ENCODE measurements at regions not wholly inside any gene's neighbourhood (a gene's known extent, or its start where the extent isn't known, plus 50 kb on each side); places are given as distances from the start of the nearest gene placed in this dataset.

DNA sequence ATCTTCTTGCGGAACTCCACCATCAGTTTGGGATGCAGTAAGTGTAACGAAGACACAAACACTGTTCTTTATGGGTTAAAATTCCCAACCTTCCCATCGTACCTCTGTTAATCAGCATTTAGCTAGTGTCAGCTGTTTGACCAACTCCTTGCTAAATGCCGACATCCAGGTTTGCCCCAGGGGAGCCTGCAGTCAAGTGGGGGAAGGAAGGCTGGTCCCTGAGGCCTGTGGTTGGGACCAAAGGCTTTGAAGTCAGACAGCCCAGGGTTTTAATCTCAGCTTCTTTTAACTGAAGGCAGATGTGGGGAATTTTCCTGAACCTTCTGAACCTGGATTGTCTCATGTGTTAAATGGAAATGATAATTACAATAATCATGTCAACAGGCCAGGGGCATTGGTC, 443.7 kb downstream of the GLRX3 start:
- no peak overlapping the region for H3K23ac ChIP-seq (ENCODE audit: low read depth, low read length)
- H2BK120ac ChIP-seq (ENCODE audit: low read depth, low read length), result no peak overlapping the region
- H3K4me1 ChIP-seq (ENCODE audit: control insufficient read depth, insufficient read depth, low read length), result no peaks in the 10 kb centered on the region
- H3K9ac ChIP-seq (ENCODE audit: low read depth, low read length), result no peak overlapping the region
- CTCF ChIA-PET, result no interaction called here
- in situ Hi-C loops (cut with MboI; ENCODE audit: low sequenced_read_pairs), result no loop called here
- no peak overlapping the region for H2BK15ac ChIP-seq (ENCODE audit: low read depth, low read length)
- POLR2A ChIA-PET (ENCODE audit: unreplicated experiment), result no interaction called here
- no peak overlapping the region for H2AFZ ChIP-seq (replicated peaks; ENCODE audit: low read length, poor library complexity)
- H3K18ac ChIP-seq (ENCODE audit: low read depth, low read length), result no peak overlapping the region
- no peak overlapping the region for H2BK20ac ChIP-seq (ENCODE audit: low read depth, low read length)
- H4K91ac ChIP-seq (ENCODE audit: insufficient read depth, low read depth, low read length), result no peak overlapping the region
- H3K4me3 ChIP-seq (ENCODE audit: insufficient read depth, low read depth, low read length), result no peak overlapping the region
- H3K27ac ChIP-seq (ENCODE audit: insufficient read depth, low read length), result no peak overlapping the region
- H3K14ac ChIP-seq (replicated peaks; ENCODE audit: low read depth, low read length), result no peak overlapping the region
- H2BK5ac ChIP-seq (ENCODE audit: low read depth, low read length, poor library complexity, severe bottlenecking), result no peak overlapping the region
- no peaks in the 10 kb centered on the region for H3K36me3 ChIP-seq (ENCODE audit: control insufficient read depth, insufficient read depth, low read length)
- no peaks in the 10 kb centered on the region for H3K27me3 ChIP-seq (ENCODE audit: control insufficient read depth, insufficient read depth, low read length)
- no peak overlapping the region for H2AK5ac ChIP-seq (ENCODE audit: low read depth, low read length)
- no peak for DNase-seq
- H2AK9ac ChIP-seq (replicated peaks; ENCODE audit: low read depth, low read length, poor library complexity), result no peak overlapping the region
- H3K9me3 ChIP-seq (ENCODE audit: control insufficient read depth, insufficient read depth, low read length), result peaks cover 35% of the 10 kb centered on the region
- H4K20me1 ChIP-seq (ENCODE audit: insufficient read depth, low read length), result no peaks in the 10 kb centered on the region
- no peak overlapping the region for H4K8ac ChIP-seq (ENCODE audit: low read depth in 2 of 2, low read length in 2 of 2)
- WGBS, 2 experiments (ENCODE audit: extremely low coverage in 2 of 2, insufficient read length in 1 of 2), result no CpG with 5 or more reads among the region's 4 CpGs
- no peak overlapping the region for H3K4me2 ChIP-seq (ENCODE audit: low read depth, low read length)
- no TSS peak for BruUV-seq (replicated peaks)
- no peak overlapping the region for H4K5ac ChIP-seq (ENCODE audit: low read depth, low read length)
- ATAC-seq (ENCODE audit: low read depth), result no peak
- H3K9me1 ChIP-seq (ENCODE audit: insufficient read depth, low read length), result no peaks in the 10 kb centered on the region
- no peak for TF ChIP-seq RCOR1 (IDR thresholded peaks at IDR 0.05; ENCODE audit: insufficient replicate concordance, low read length)
- TF ChIP-seq CHD1 (IDR thresholded peaks at IDR 0.05; ENCODE audit: low read depth, low read length), result no peak
- TF ChIP-seq RAD21 (IDR thresholded peaks at IDR 0.05; ENCODE audit: low read length), result no peak
- TF ChIP-seq CEBPB (IDR thresholded peaks at IDR 0.05; ENCODE audit: low read depth, low read length), result no peak
- no peak for TF ChIP-seq NFE2L2 (IDR thresholded peaks at IDR 0.05; ENCODE audit: low read depth, low read length)
- TF ChIP-seq, protein P1, sequence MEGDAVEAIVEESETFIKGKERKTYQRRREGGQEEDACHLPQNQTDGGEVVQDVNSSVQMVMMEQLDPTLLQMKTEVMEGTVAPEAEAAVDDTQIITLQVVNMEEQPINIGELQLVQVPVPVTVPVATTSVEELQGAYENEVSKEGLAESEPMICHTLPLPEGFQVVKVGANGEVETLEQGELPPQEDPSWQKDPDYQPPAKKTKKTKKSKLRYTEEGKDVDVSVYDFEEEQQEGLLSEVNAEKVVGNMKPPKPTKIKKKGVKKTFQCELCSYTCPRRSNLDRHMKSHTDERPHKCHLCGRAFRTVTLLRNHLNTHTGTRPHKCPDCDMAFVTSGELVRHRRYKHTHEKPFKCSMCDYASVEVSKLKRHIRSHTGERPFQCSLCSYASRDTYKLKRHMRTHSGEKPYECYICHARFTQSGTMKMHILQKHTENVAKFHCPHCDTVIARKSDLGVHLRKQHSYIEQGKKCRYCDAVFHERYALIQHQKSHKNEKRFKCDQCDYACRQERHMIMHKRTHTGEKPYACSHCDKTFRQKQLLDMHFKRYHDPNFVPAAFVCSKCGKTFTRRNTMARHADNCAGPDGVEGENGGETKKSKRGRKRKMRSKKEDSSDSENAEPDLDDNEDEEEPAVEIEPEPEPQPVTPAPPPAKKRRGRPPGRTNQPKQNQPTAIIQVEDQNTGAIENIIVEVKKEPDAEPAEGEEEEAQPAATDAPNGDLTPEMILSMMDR (conservative IDR thresholded peaks at IDR 0.05; ENCODE audit: low read depth, low read length), result no peak
- TF ChIP-seq MAFK (IDR thresholded peaks at IDR 0.05; ENCODE audit: low read depth, low read length), result no peak
- no peak for TF ChIP-seq BHLHE40 (IDR thresholded peaks at IDR 0.05; ENCODE audit: low read depth, low read length)
- intact Hi-C loops (cut with micrococcal nuclease), result no loop called here
- H3K56ac ChIP-seq (ENCODE audit: extremely low read depth, insufficient read depth, low read length), result no peak overlapping the region
- H3K79me1 ChIP-seq (ENCODE audit: low read depth in 1 of 2, low read length in 2 of 2), result no peaks in the 10 kb centered on the region
- dilution Hi-C loops (cut with HindIII; ENCODE audit: low sequenced_read_pairs, unreplicated experiment), result no loop called here
- no peak overlapping the region for H3K4ac ChIP-seq (ENCODE audit: low read depth, low read length)
